Gastrocnemius medialis (tissue), 4 donors: ENCODE measurements at regions not wholly inside any gene's neighbourhood (a gene's known extent, or its start where the extent isn't known, plus 50 kb on each side); places are given as distances from the start of the nearest gene placed in this dataset.

ENCODE experiments used
- ATAC-seq, 2 donors: fragments of 150-250 bp; one replicate each; pipeline ENCODE4 v1.9.1; 2016
- DNase-seq, 2 donors: peaks; one replicate each; pipeline ENCODE4 v3.0.0-alpha.2; 2019
- H3K27ac ChIP-seq, 4 donors: fragments of 200-600 bp; sonication (generic); 1 replicate in 1 of 4; 2 replicates in 3 of 4; pipeline ENCODE4 v1.5.1; 2016 to 2018; ENCODE audit warnings: mild to moderate bottlenecking in 2 of 4, moderate library complexity in 1 of 4
- H3K27me3 ChIP-seq, 3 donors: fragments of 200-600 bp; sonication (generic) in 2 of 3; 1 replicate in 1 of 3; 2 replicates in 2 of 3; pipeline versions ENCODE4 v1.5.1 to v1.6.0; 2016 to 2019; ENCODE audit warnings: mild to moderate bottlenecking in 1 of 3, moderate library complexity in 1 of 3
- H3K36me3 ChIP-seq, 2 donors: fragments of 200-600 bp; sonication (generic) in 1 of 2; one replicate each; pipeline ENCODE4 v1.5.1; 2017 to 2018
- H3K4me1 ChIP-seq, 2 donors: fragments of 200-600 bp; sonication (generic) in 1 of 2; one replicate each; pipeline ENCODE4 v1.5.1; 2016 to 2017; ENCODE audit warnings: mild to moderate bottlenecking in 2 of 2
- H3K4me3 ChIP-seq, 4 donors: fragments of 200-600 bp; sonication (generic) in 3 of 4; 1 replicate in 1 of 4; 2 replicates in 3 of 4; pipeline ENCODE4 v1.5.1; 2016 to 2019; ENCODE audit warnings: mild to moderate bottlenecking in 2 of 4
- H3K9me3 ChIP-seq, 3 donors: fragments of 200-600 bp; sonication (generic) in 2 of 3; 1 replicate in 1 of 3; 2 replicates in 2 of 3; pipeline ENCODE4 v1.5.1; 2016 to 2019
- CTCF ChIP-seq, 5 experiments: fragments of 450-650 bp in 3 of 5; fragments of 200-600 bp in 2 of 5; sonication (generic) in 2 of 5; IDR thresholded peaks in 4 of 5; conservative IDR thresholded peaks in 1 of 5; 1 replicate in 4 of 5; 2 replicates in 1 of 5; pipeline ENCODE4 v1.5.1; 2016 to 2019; ENCODE audit warnings: antibody characterized with exemption in 5 of 5, mild to moderate bottlenecking in 3 of 5, moderate library complexity in 3 of 5
- POLR2A ChIP-seq, 2 donors: fragments of 450-650 bp; IDR thresholded peaks; one replicate each; pipeline ENCODE4 v1.6.1; 2017; ENCODE audit warnings: antibody characterized with exemption in 2 of 2, mild to moderate bottlenecking in 2 of 2, moderate library complexity in 2 of 2
- in situ Hi-C, 4 donors: fragments of 200-750 bp; cut with MboI; loops; one replicate each; pipeline versions ENCODE4 v1.15.0 to v1.8.0; 2017; ENCODE audit warnings: low sequenced_read_pairs in 4 of 4
- intact Hi-C: fragments of 100-400 bp; cut with DNase I; formaldehyde crosslinking; loops from one replicate; pipeline ENCODE4 v1.15.1; 2023; ENCODE audit warnings: low total_unique reads

GRCh38 chr13:90020536-90021070 is 1326.9 kb upstream of the MIR17HG start:
- Histone ChIP-seq H3K4me1 (no peaks in the 10 kb centered on the region), H3K4me3 (no peak overlapping the region), H3K27ac (no peak overlapping the region), H3K9me3 (no peaks in the 10 kb centered on the region), H3K36me3 (no peaks in the 10 kb centered on the region), H3K27me3 (no peaks in the 10 kb centered on the region)
- no peak for ATAC-seq
- intact Hi-C loops, result no loop called here
- in situ Hi-C loops, result no loop called here
- no peak for DNase-seq
- TF ChIP-seq CTCF (IDR thresholded peaks at IDR 0.05 in 4 of 5, conservative IDR thresholded peaks at IDR 0.05 in 1 of 5), result no peak
- TF ChIP-seq POLR2A (IDR thresholded peaks at IDR 0.05), result no peak

GRCh38 chr13:90027409-90027808 is 1320.1 kb upstream of the MIR17HG start:
- intact Hi-C loops (no loop called here), in situ Hi-C loops (no loop called here)
- DNase-seq (no peak), ATAC-seq (no peak)
- Histone ChIP-seq H3K4me3 (no peak overlapping the region), H3K27me3 (no peaks in the 10 kb centered on the region), H3K4me1 (no peaks in the 10 kb centered on the region), H3K36me3 (no peaks in the 10 kb centered on the region), H3K27ac (no peak overlapping the region), H3K9me3 (no peaks in the 10 kb centered on the region)
- no peak for TF ChIP-seq CTCF (IDR thresholded peaks at IDR 0.05 in 4 of 5, conservative IDR thresholded peaks at IDR 0.05 in 1 of 5)
- no peak for TF ChIP-seq POLR2A (IDR thresholded peaks at IDR 0.05)

GRCh38 chr13:90032313-90032712 is 1315.2 kb upstream of the MIR17HG start:
- intact Hi-C loops, result no loop called here
- Histone ChIP-seq H3K4me3 (no peak overlapping the region), H3K4me1 (no peaks in the 10 kb centered on the region), H3K27me3 (no peaks in the 10 kb centered on the region), H3K36me3 (no peaks in the 10 kb centered on the region), H3K9me3 (no peaks in the 10 kb centered on the region), H3K27ac (no peak overlapping the region)
- TF ChIP-seq CTCF (IDR thresholded peaks at IDR 0.05 in 4 of 5, conservative IDR thresholded peaks at IDR 0.05 in 1 of 5), result no peak
- no peak for TF ChIP-seq POLR2A (IDR thresholded peaks at IDR 0.05)
- no peak for ATAC-seq
- DNase-seq, result no peak
- in situ Hi-C loops, result no loop called here

- in situ Hi-C loops (no loop called here), intact Hi-C loops (no loop called here)
- no peak for TF ChIP-seq CTCF (IDR thresholded peaks at IDR 0.05 in 4 of 5, conservative IDR thresholded peaks at IDR 0.05 in 1 of 5)
- no peak for TF ChIP-seq POLR2A (IDR thresholded peaks at IDR 0.05)
- DNase-seq (no peak), ATAC-seq (no peak)
- H3K36me3 ChIP-seq, result no peaks in the 10 kb centered on the region
- H3K9me3 ChIP-seq, result no peaks in the 10 kb centered on the region
- no peak overlapping the region for H3K4me3 ChIP-seq
- H3K4me1 ChIP-seq, result no peaks in the 10 kb centered on the region
- H3K27me3 ChIP-seq, result no peaks in the 10 kb centered on the region
- H3K27ac ChIP-seq, result no peak overlapping the region
Observed at GRCh38 chr13:90032841-90033493, 1314.5 kb upstream of the MIR17HG start.

GRCh38 chr13:90039516-90039915 is 1308.0 kb upstream of the MIR17HG start:
- Histone ChIP-seq H3K4me1 (no peaks in the 10 kb centered on the region), H3K36me3 (no peaks in the 10 kb centered on the region), H3K27ac (no peak overlapping the region), H3K4me3 (no peak overlapping the region), H3K9me3 (no peaks in the 10 kb centered on the region), H3K27me3 (no peaks in the 10 kb centered on the region)
- no peak for DNase-seq
- ATAC-seq, result no peak
- TF ChIP-seq CTCF (IDR thresholded peaks at IDR 0.05 in 4 of 5, conservative IDR thresholded peaks at IDR 0.05 in 1 of 5), result no peak
- TF ChIP-seq POLR2A (IDR thresholded peaks at IDR 0.05), result no peak
- intact Hi-C loops, result no loop called here
- in situ Hi-C loops, result no loop called here
